Esophagus muscularis mucosa (tissue), 4 donors: ENCODE measurements at regions not wholly inside any gene's neighbourhood (a gene's known extent, or its start where the extent isn't known, plus 50 kb on each side); places are given as distances from the start of the nearest gene placed in this dataset.

Source experiments
- DNase-seq: peaks from one replicate; pipeline ENCODE4 v3.0.0-alpha.2; 2017; ENCODE audit errors: extremely low spot score
- H3K27ac ChIP-seq, 4 donors: fragments of 200-600 bp; sonication (generic); replicated peaks in 1 of 4; 1 replicate in 3 of 4; 2 replicates in 1 of 4; pipeline ENCODE4 v1.5.1; 2016 to 2019; ENCODE audit warnings: mild to moderate bottlenecking in 1 of 4
- H3K27me3 ChIP-seq, 4 donors: fragments of 200-600 bp; sonication (generic); one replicate each; pipeline versions ENCODE4 v1.5.1 to v1.6.0; 2016 to 2019
- H3K36me3 ChIP-seq, 4 donors: fragments of 200-600 bp; sonication (generic); one replicate each; pipeline ENCODE4 v1.5.1; 2016 to 2019
- H3K4me1 ChIP-seq, 4 donors: fragments of 200-600 bp; sonication (generic); one replicate each; pipeline ENCODE4 v1.5.1; 2016 to 2019
- H3K4me3 ChIP-seq, 4 donors: fragments of 200-600 bp; sonication (generic); 1 replicate in 2 of 4; 2 replicates in 2 of 4; pipeline ENCODE4 v1.5.1; 2016 to 2019; ENCODE audit warnings: mild to moderate bottlenecking in 4 of 4, moderate library complexity in 1 of 4
- H3K9me3 ChIP-seq, 4 donors: fragments of 200-600 bp; sonication (generic); 1 replicate in 3 of 4; 2 replicates in 1 of 4; pipeline ENCODE4 v1.5.1; 2016 to 2019
- CTCF ChIP-seq, 3 experiments: fragments of 200-600 bp in 2 of 3; fragments of 450-650 bp in 1 of 3; sonication (generic) in 2 of 3; IDR thresholded peaks; one replicate each; pipeline ENCODE4 v1.5.1; 2017 to 2019; ENCODE audit warnings: antibody characterized with exemption in 3 of 3, mild to moderate bottlenecking in 2 of 3, moderate library complexity in 1 of 3
- EP300 ChIP-seq: sonication (generic); formaldehyde crosslinking; IDR thresholded peaks from one replicate; pipeline ENCODE4 v1.6.1; 2017; ENCODE audit warnings: antibody characterized with exemption
- POLR2A ChIP-seq: fragments of 450-650 bp; IDR thresholded peaks from one replicate; pipeline ENCODE4 v1.6.1; 2017; ENCODE audit warnings: antibody characterized with exemption, moderate library complexity, mild to moderate bottlenecking, low read depth
- POLR2AphosphoS5 ChIP-seq, 2 donors: sonication (generic); formaldehyde crosslinking; IDR thresholded peaks; one replicate each; pipeline ENCODE4 v1.6.1; 2017; ENCODE audit warnings: antibody characterized with exemption in 2 of 2
- WGBS: methylation state at CpG from one replicate; pipeline ENCODE4 v1.1.5; 2018; 5-methylcytosine and 5-hydroxymethylcytosine counted together
- intact Hi-C: fragments of 100-400 bp; cut with DNase I; formaldehyde crosslinking; loops from one replicate; pipeline ENCODE4 v1.15.1; 2023

GRCh38 chr12:90833228-90833627 is 121.7 kb downstream of the CCER1 start:
- Histone ChIP-seq H3K27ac (no peak overlapping the region), H3K27me3 (no peaks in the 10 kb centered on the region), H3K36me3 (no peaks in the 10 kb centered on the region), H3K4me3 (no peak overlapping the region), H3K4me1 (peaks cover 4 to 10% (median 6%) of the 10 kb centered on the region in 4 donors), H3K9me3 (no peaks in the 10 kb centered on the region)
- TF ChIP-seq POLR2AphosphoS5 (IDR thresholded peaks at IDR 0.05) (no peak), CTCF (IDR thresholded peaks at IDR 0.05) (no peak), POLR2A (no peak), EP300 (no peak)
- intact Hi-C loops = no loop called here
- DNase-seq = no peak
- 63% methylated on average over 2 of the region's 2 CpGs for WGBS

- DNase-seq = no peak
- intact Hi-C loops = no loop called here
- H3K4me1 ChIP-seq = peaks cover 4 to 10% (median 6%) of the 10 kb centered on the region in 4 donors
- H3K36me3 ChIP-seq = no peaks in the 10 kb centered on the region
- H3K4me3 ChIP-seq = no peak overlapping the region
- H3K9me3 ChIP-seq = no peaks in the 10 kb centered on the region
- TF ChIP-seq POLR2AphosphoS5 (IDR thresholded peaks at IDR 0.05) (no peak), CTCF (IDR thresholded peaks at IDR 0.05) (no peak), POLR2A (no peak), EP300 (no peak)
- H3K27me3 ChIP-seq = no peaks in the 10 kb centered on the region
- H3K27ac ChIP-seq = no peak overlapping the region
- 93% methylated on average over 3 of the region's 3 CpGs for WGBS
Measured at GRCh38 chr12:90832427-90832826, 122.5 kb downstream of the CCER1 start.

- H3K4me1 ChIP-seq = peaks cover 0 to 8% (median 4%) of the 10 kb centered on the region in 4 donors
- H3K9me3 ChIP-seq = no peaks in the 10 kb centered on the region
- no peak overlapping the region for H3K4me3 ChIP-seq
- DNase-seq = no peak
- no peaks in the 10 kb centered on the region for H3K36me3 ChIP-seq
- no peaks in the 10 kb centered on the region for H3K27me3 ChIP-seq
- TF ChIP-seq POLR2A = no peak
- no peak for TF ChIP-seq CTCF (IDR thresholded peaks at IDR 0.05)
- no peak for TF ChIP-seq POLR2AphosphoS5 (IDR thresholded peaks at IDR 0.05)
- no peak for TF ChIP-seq EP300
- intact Hi-C loops = no loop called here
- no peak overlapping the region for H3K27ac ChIP-seq
- WGBS = 95% methylated on average over 1 of the region's 1 CpG
Measured at GRCh38 chr12:90831712-90832111, 123.3 kb downstream of the CCER1 start.

GRCh38 chr12:90829044-90829443 is 125.9 kb downstream of the CCER1 start:
- WGBS = 69% methylated on average over 1 of the region's 1 CpG
- no peak overlapping the region for H3K27ac ChIP-seq
- H3K27me3 ChIP-seq = no peaks in the 10 kb centered on the region
- H3K9me3 ChIP-seq = no peaks in the 10 kb centered on the region
- H3K4me1 ChIP-seq = no peaks in the 10 kb centered on the region
- no peaks in the 10 kb centered on the region for H3K36me3 ChIP-seq
- intact Hi-C loops = no loop called here
- no peak for DNase-seq
- no peak overlapping the region for H3K4me3 ChIP-seq
- TF ChIP-seq POLR2A = no peak
- no peak for TF ChIP-seq EP300
- TF ChIP-seq POLR2AphosphoS5 (IDR thresholded peaks at IDR 0.05) = no peak
- no peak for TF ChIP-seq CTCF (IDR thresholded peaks at IDR 0.05)

- no peaks in the 10 kb centered on the region for H3K36me3 ChIP-seq
- no peaks in the 10 kb centered on the region for H3K9me3 ChIP-seq
- no peaks in the 10 kb centered on the region for H3K4me1 ChIP-seq
- no peaks in the 10 kb centered on the region for H3K27me3 ChIP-seq
- no peak overlapping the region for H3K4me3 ChIP-seq
- H3K27ac ChIP-seq = no peak overlapping the region
- intact Hi-C loops = no loop called here
- 35% methylated on average over 2 of the region's 2 CpGs for WGBS
- no peak for TF ChIP-seq CTCF (IDR thresholded peaks at IDR 0.05)
- no peak for TF ChIP-seq POLR2AphosphoS5 (IDR thresholded peaks at IDR 0.05)
- no peak for TF ChIP-seq EP300
- TF ChIP-seq POLR2A = no peak
- no peak for DNase-seq
Measured at GRCh38 chr12:90828621-90829020, 126.4 kb downstream of the CCER1 start.
